Mesodermal cell (in vitro differentiated cells): ENCODE measurements at regions not wholly inside any gene's neighbourhood (a gene's known extent, or its start where the extent isn't known, plus 50 kb on each side); places are given as distances from the start of the nearest gene placed in this dataset.

Experiments
- H3K27ac ChIP-seq: 2 replicates; pipeline ENCODE4 v1.7.0; 2013; ENCODE audit warnings: mild to moderate bottlenecking, low read depth, low read length, moderate library complexity; ENCODE audit not compliant: severe bottlenecking
- H3K36me3 ChIP-seq: 2 replicates; pipeline ENCODE4 v1.7.1; 2013; ENCODE audit warnings: mild to moderate bottlenecking, low read length, moderate library complexity; ENCODE audit not compliant: control insufficient read depth, insufficient read depth
- H3K4me1 ChIP-seq: one replicate; pipeline ENCODE4 v1.7.1; 2013; ENCODE audit warnings: mild to moderate bottlenecking, low read length; ENCODE audit not compliant: insufficient read depth, control insufficient read depth, poor library complexity, severe bottlenecking
- H3K4me3 ChIP-seq: 2 replicates; pipeline ENCODE4 v1.7.0; 2013; ENCODE audit warnings: low read length, control low read depth, mild to moderate bottlenecking; ENCODE audit not compliant: insufficient read depth, poor library complexity, severe bottlenecking; ENCODE audit errors: extremely low read depth
- H3K9me3 ChIP-seq: 2 replicates; pipeline ENCODE4 v1.7.1; 2013; ENCODE audit warnings: mild to moderate bottlenecking, low read length, moderate library complexity; ENCODE audit not compliant: control insufficient read depth
- WGBS, 2 experiments: methylation state at CpG; one replicate each; pipeline ENCODE4 v1.1.5; 2013; ENCODE audit warnings: missing lambda C conversion rate in 2 of 2; ENCODE audit not compliant: insufficient coverage in 2 of 2; 5-methylcytosine and 5-hydroxymethylcytosine counted together

- H3K4me1 ChIP-seq: no peaks in the 10 kb centered on the region
- H3K4me3 ChIP-seq: no peak overlapping the region
- no peaks in the 10 kb centered on the region for H3K36me3 ChIP-seq
- H3K27ac ChIP-seq: no peak overlapping the region
- no peaks in the 10 kb centered on the region for H3K9me3 ChIP-seq
Measured at GRCh38 chr5:105283134-105283533, 1720.5 kb upstream of the NUDT12 start.

- Histone ChIP-seq H3K9me3 (no peaks in the 10 kb centered on the region), H3K36me3 (no peaks in the 10 kb centered on the region), H3K27ac (no peak overlapping the region), H3K4me3 (no peak overlapping the region), H3K4me1 (no peaks in the 10 kb centered on the region)
- WGBS, 2 experiments: 80% methylated on average over 1 of the region's 1 CpG; no CpG with 5 or more reads in 1 of the 2 experiments
Measured at GRCh38 chr5:105274079-105274478, 1711.5 kb upstream of the NUDT12 start.

- Histone ChIP-seq H3K9me3 (no peaks in the 10 kb centered on the region), H3K4me1 (no peaks in the 10 kb centered on the region), H3K27ac (no peak overlapping the region), H3K36me3 (no peaks in the 10 kb centered on the region), H3K4me3 (no peak overlapping the region)
- WGBS, 2 experiments: no CpG with 5 or more reads among the region's 1 CpG
Measured at GRCh38 chr5:105263515-105263914, 1700.9 kb upstream of the NUDT12 start.

DNA sequence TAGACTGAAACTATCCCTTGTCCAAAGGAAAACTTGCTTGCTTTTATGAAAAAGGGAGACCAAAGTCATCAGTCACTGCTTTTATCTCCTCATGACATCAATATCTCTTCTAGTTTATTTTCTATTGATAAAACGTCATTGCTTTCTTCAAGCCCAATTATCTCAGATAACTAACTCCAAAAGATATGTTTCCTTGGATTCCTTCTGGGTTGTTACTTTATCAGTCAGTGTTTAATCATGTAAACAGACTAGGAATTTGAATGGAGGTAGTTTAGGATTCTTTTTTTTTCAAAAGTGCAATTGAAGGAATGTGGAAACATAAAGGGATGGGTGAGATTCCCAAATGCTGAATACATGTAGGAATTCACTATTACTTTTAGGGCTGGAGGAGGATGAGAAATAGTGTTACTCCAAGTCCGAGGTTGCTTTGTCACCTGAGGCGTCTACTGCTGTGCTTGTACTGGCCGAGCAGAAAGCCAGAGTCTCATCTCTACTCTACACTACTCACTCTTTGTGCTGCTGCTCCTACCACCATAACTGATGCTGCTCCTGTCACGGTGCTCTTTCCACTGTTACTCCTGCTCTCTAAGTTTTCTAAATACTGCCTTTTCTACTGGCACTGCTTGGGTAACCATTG lies 1697.1 kb upstream of the NUDT12 start:
- H3K4me1 ChIP-seq: no peaks in the 10 kb centered on the region
- H3K27ac ChIP-seq: no peak overlapping the region
- H3K4me3 ChIP-seq: no peak overlapping the region
- no peaks in the 10 kb centered on the region for H3K9me3 ChIP-seq
- no peaks in the 10 kb centered on the region for H3K36me3 ChIP-seq
- 80 to 83% methylated on average over 3 to 5 of the region's 5 CpGs for WGBS, 2 experiments

GRCh38 chr5:105238561-105238960 lies 1676.0 kb upstream of the NUDT12 start:
- Histone ChIP-seq H3K36me3 (no peaks in the 10 kb centered on the region), H3K4me3 (no peak overlapping the region), H3K9me3 (no peaks in the 10 kb centered on the region), H3K27ac (no peak overlapping the region), H3K4me1 (no peaks in the 10 kb centered on the region)
- WGBS, 2 experiments: 80 to 90% methylated on average over 2 of the region's 3 CpGs

GRCh38 chr5:105230516-105231157 lies 1668.0 kb upstream of the NUDT12 start:
- no peaks in the 10 kb centered on the region for H3K9me3 ChIP-seq
- no peak overlapping the region for H3K27ac ChIP-seq
- H3K36me3 ChIP-seq: no peaks in the 10 kb centered on the region
- H3K4me1 ChIP-seq: no peaks in the 10 kb centered on the region
- WGBS, 2 experiments: 75 to 86% methylated on average over 2 to 3 of the region's 4 CpGs
- no peak overlapping the region for H3K4me3 ChIP-seq

DNA sequence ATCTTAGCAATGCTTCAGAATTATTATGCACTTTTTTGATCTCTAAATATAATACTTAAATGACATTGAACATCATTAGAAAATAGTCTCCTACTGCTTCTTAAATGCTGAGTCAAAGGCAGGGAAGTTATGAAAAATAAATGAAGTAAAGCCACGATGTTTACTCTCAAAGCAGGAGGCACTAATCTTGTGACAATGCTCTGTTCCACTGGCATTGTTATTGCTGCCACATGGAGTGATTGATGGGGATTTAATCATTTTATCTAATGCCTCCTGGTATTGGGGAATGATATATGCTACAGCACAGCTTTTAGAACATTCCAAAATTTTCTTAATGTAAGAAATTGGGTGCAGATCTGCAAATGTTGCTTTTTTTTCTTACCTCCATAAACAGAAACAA lies 1655.4 kb upstream of the NUDT12 start:
- no peaks in the 10 kb centered on the region for H3K36me3 ChIP-seq
- 40 to 100% methylated on average over 1 of the region's 1 CpG for WGBS, 2 experiments
- H3K9me3 ChIP-seq: no peaks in the 10 kb centered on the region
- H3K27ac ChIP-seq: no peak overlapping the region
- H3K4me3 ChIP-seq: no peak overlapping the region
- no peaks in the 10 kb centered on the region for H3K4me1 ChIP-seq

DNA sequence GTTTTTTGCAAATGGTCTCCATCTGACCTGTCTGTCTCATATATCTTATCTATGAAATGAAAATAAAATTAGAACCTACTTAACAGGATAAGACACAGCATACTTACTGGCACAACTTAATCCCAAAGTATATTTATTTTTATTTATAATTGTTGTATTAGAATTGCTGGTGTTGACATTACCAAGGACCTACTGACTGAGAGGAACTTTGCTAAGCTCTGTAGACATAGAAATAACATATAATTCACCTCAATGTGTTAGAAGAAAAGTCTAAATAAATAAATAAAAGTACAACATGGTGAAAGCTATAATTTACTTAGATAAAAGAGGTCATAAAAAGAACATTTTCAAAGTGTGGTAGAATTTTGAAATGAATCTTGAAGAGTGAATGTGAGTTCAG lies 1650.5 kb upstream of the NUDT12 start:
- H3K36me3 ChIP-seq: no peaks in the 10 kb centered on the region
- H3K4me1 ChIP-seq: no peaks in the 10 kb centered on the region
- no peak overlapping the region for H3K27ac ChIP-seq
- no peaks in the 10 kb centered on the region for H3K9me3 ChIP-seq
- no peak overlapping the region for H3K4me3 ChIP-seq

GRCh38 chr5:105207066-105207465 lies 1644.5 kb upstream of the NUDT12 start:
- 80 to 100% methylated on average over 1 of the region's 2 CpGs for WGBS, 2 experiments

GRCh38 chr5:105197531-105197930 lies 1634.9 kb upstream of the NUDT12 start:
- WGBS, 2 experiments: no CpG with 5 or more reads among the region's 3 CpGs
- H3K4me3 ChIP-seq: no peak overlapping the region
- H3K36me3 ChIP-seq: no peaks in the 10 kb centered on the region
- no peaks in the 10 kb centered on the region for H3K4me1 ChIP-seq
- H3K9me3 ChIP-seq: no peaks in the 10 kb centered on the region
- H3K27ac ChIP-seq: no peak overlapping the region

More at GRCh38 chr5:105207066-105207465, 1644.5 kb upstream of the NUDT12 start:
- Histone ChIP-seq H3K27ac (no peak overlapping the region), H3K36me3 (no peaks in the 10 kb centered on the region), H3K4me1 (no peaks in the 10 kb centered on the region), H3K4me3 (no peak overlapping the region), H3K9me3 (no peaks in the 10 kb centered on the region)

DNA sequence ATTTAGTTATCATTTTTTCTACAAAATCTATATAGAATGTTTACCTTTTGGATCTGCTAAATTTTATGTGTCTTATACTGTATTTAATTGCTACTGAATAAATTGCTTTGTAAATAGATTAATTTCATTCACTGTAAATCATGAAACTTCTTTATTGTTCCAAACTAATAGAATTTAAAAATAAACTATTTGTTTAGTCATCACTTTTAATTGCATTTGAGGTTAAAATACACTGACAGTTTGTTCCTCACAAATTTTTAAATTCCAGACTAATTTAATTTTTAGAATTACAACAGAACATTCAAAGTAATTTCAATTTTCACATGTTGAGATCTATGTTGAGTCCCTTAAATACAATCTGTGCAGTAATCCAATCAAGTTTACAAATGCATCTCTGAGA lies 1633.2 kb upstream of the NUDT12 start:
- no peaks in the 10 kb centered on the region for H3K9me3 ChIP-seq
- no peak overlapping the region for H3K4me3 ChIP-seq
- no peaks in the 10 kb centered on the region for H3K4me1 ChIP-seq
- H3K36me3 ChIP-seq: no peaks in the 10 kb centered on the region
- no peak overlapping the region for H3K27ac ChIP-seq
